ENCODE measurements at regions not wholly inside any gene's neighbourhood (a gene's known extent, or its start where the extent isn't known, plus 50 kb on each side); places are given as distances from the start of the nearest gene placed in this dataset.

- H3K27ac Mint-ChIP-seq = no peak overlapping the region
- H3K4me1 Mint-ChIP-seq (ENCODE audit: low read depth) = no peaks in the 10 kb centered on the region
- no peaks in the 10 kb centered on the region for H3K36me3 Mint-ChIP-seq (ENCODE audit: low read depth)
- no peaks in the 10 kb centered on the region for H3K9me3 Mint-ChIP-seq
- intact Hi-C loops (cut with micrococcal nuclease) = no loop called here
- no peak for DNase-seq
- no peak overlapping the region for H3K4me3 Mint-ChIP-seq
- H3K27me3 Mint-ChIP-seq (ENCODE audit: low read depth) = peaks cover 11% of the 10 kb centered on the region
- CTCF ChIA-PET = no interaction called here
Measured at GRCh38 chr12:72082986-72083820, 144.6 kb downstream of the TPH2 start.

- CTCF ChIA-PET = no interaction called here
- Mint-ChIP-seq H3K9me3 (no peaks in the 10 kb centered on the region), H3K4me1 (ENCODE audit: low read depth) (no peaks in the 10 kb centered on the region)
Measured at GRCh38 chr12:72084061-72084460, 145.4 kb downstream of the TPH2 start.

DNA sequence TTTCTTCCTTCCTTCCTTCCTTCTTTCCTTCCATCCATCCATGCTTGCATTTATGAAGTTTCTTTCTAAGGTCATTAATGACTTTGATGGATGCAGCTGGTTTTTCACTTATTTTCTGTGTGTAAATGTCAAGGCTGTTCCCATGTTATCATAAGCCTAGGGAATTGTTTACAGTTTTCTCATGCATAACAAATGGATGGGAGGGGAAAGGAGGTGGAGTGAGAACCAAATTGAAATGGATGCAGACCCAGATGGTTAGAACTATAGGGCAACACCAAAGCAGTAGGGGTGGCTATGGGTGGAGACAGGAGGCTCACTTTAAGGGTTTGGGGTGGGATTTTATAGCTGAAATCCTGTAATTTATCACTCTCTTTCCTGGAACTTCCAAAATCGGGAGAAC, 146.2 kb downstream of the TPH2 start:
- Mint-ChIP-seq H3K9me3 (no peaks in the 10 kb centered on the region), H3K4me3 (no peak overlapping the region), H3K27ac (no peak overlapping the region), H3K27me3 (ENCODE audit: low read depth) (peaks cover 11% of the 10 kb centered on the region), H3K4me1 (ENCODE audit: low read depth) (no peaks in the 10 kb centered on the region), H3K36me3 (ENCODE audit: low read depth) (no peaks in the 10 kb centered on the region)
- intact Hi-C loops (cut with micrococcal nuclease) = no loop called here
- CTCF ChIA-PET = no interaction called here
- DNase-seq = no peak

More at GRCh38 chr12:72084061-72084460, 145.4 kb downstream of the TPH2 start:
- H3K4me3 Mint-ChIP-seq = no peak overlapping the region
- no peaks in the 10 kb centered on the region for H3K36me3 Mint-ChIP-seq (ENCODE audit: low read depth)
- intact Hi-C loops (cut with micrococcal nuclease) = no loop called here
- no peak for DNase-seq
- no peak overlapping the region for H3K27ac Mint-ChIP-seq
- peaks cover 11% of the 10 kb centered on the region for H3K27me3 Mint-ChIP-seq (ENCODE audit: low read depth)

GRCh38 chr12:72089678-72090077, 151.0 kb downstream of the TPH2 start:
- Mint-ChIP-seq H3K4me3 (no peak overlapping the region), H3K27me3 (ENCODE audit: low read depth) (peaks cover 3% of the 10 kb centered on the region), H3K4me1 (ENCODE audit: low read depth) (no peaks in the 10 kb centered on the region)

DNA sequence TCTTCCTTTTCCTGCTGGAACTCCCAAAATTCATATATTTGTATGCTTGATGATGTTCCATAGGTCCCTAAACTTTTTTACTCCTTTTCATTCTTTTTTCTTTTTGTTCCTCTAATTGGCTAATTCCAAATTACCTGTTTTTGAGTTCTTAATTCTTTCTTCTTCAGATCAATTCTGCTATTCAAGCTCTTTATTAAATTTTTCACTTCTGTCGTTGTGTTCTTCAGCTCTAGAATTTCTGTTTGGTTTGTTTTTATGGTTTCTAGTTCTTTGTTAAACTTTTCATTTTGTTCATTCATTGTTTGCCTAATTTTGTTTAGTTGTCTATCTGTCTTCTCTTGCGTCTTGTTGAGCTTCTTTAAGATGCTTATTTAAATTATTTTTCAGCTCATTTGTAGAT, 154.8 kb downstream of the TPH2 start:
- no peak overlapping the region for H3K27ac Mint-ChIP-seq
- intact Hi-C loops (cut with micrococcal nuclease) = no loop called here

More at GRCh38 chr12:72089678-72090077, 151.0 kb downstream of the TPH2 start:
- Mint-ChIP-seq H3K9me3 (peaks cover 13% of the 10 kb centered on the region), H3K27ac (no peak overlapping the region), H3K36me3 (ENCODE audit: low read depth) (no peaks in the 10 kb centered on the region)
- DNase-seq = no peak
- intact Hi-C loops (cut with micrococcal nuclease) = no loop called here
- CTCF ChIA-PET = no interaction called here

DNA sequence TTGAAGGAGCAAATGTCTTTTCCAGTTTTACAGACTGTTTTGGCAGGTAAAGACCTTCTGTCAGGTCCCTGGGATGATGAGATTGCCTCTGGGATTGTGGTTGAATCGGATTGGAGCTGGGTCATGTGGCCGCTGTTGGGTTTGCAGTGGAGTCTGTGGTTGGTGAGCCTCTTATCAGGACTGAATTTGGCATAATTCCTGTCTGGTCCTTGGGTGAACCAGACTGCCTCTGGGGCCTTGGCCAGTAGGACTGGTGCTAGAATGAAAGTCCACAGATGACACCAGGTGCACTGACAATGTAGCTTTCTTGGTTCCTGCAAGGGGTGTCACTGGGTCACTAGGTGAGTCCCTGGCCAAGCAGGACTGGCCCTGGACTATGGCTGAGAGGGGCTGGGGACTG, 155.3 kb downstream of the TPH2 start:
- DNase-seq = no peak
- Mint-ChIP-seq H3K27ac (no peak overlapping the region), H3K4me1 (ENCODE audit: low read depth) (no peaks in the 10 kb centered on the region), H3K36me3 (ENCODE audit: low read depth) (no peaks in the 10 kb centered on the region), H3K27me3 (ENCODE audit: low read depth) (no peaks in the 10 kb centered on the region), H3K4me3 (no peak overlapping the region), H3K9me3 (peaks cover 13% of the 10 kb centered on the region)
- CTCF ChIA-PET = interaction anchor here (1.2 kb wide), 1 partner anchor 66 kb away, joined by 3 read pairs; no protein-coding TSS in a partner anchor
- intact Hi-C loops (cut with micrococcal nuclease) = no loop called here

More for the DNA sequence above, 154.8 kb downstream of the TPH2 start:
- H3K9me3 Mint-ChIP-seq = peaks cover 13% of the 10 kb centered on the region
- H3K27me3 Mint-ChIP-seq (ENCODE audit: low read depth) = no peaks in the 10 kb centered on the region
- no peak overlapping the region for H3K4me3 Mint-ChIP-seq
- H3K36me3 Mint-ChIP-seq (ENCODE audit: low read depth) = no peaks in the 10 kb centered on the region
- DNase-seq = no peak
- CTCF ChIA-PET = interaction anchor here (1.2 kb wide), 1 partner anchor 65 kb away, joined by 3 read pairs; no protein-coding TSS in a partner anchor
- H3K4me1 Mint-ChIP-seq (ENCODE audit: low read depth) = no peaks in the 10 kb centered on the region

DNA sequence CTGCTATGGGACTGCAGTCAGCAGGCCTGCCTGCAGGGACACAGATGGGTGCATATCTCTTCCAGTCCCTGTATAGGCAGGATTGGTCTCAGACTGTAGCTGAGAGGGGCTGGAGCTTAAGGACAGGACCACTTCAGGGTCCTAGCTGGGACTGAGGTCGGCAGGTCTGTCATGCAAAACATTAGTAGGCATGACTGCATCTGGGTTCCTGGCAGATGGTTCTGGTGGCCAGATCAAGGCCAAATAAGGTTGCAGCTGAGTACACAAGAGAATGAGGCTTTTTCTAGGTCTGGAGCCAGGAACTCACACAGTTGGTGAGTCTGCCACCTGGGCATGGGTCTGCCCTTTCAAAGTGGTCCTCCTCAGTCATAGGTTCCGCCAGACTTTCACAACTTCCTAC, 155.8 kb downstream of the TPH2 start:
- Mint-ChIP-seq H3K27ac (no peak overlapping the region), H3K36me3 (ENCODE audit: low read depth) (no peaks in the 10 kb centered on the region), H3K4me3 (no peak overlapping the region), H3K9me3 (peaks cover 13% of the 10 kb centered on the region), H3K27me3 (ENCODE audit: low read depth) (no peaks in the 10 kb centered on the region), H3K4me1 (ENCODE audit: low read depth) (no peaks in the 10 kb centered on the region)
- CTCF ChIA-PET = interaction anchor here (1.2 kb wide), 1 partner anchor 66 kb away, joined by 3 read pairs; no protein-coding TSS in a partner anchor
- no peak for DNase-seq
- intact Hi-C loops (cut with micrococcal nuclease) = no loop called here

DNA sequence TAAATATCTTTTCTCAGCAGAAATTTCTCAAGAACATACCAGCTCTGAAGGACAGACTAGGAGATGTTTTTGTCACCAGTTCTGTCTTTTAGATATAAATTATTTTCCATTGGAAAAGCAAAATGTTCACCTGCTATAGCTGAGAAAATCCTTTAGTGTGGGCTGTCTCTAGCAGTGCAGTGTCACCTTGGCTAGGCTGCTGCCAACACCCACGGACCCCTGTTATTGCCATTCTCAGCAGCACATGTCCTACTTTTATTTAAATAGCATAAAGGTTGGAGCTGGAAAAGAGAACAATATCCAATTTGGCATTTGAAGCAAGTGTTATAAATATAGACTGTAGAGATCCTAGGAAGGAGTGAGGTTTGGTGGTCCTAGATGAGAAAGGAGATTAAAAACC, 156.4 kb downstream of the TPH2 start:
- no peaks in the 10 kb centered on the region for H3K36me3 Mint-ChIP-seq (ENCODE audit: low read depth)
- CTCF ChIA-PET = no interaction called here
- DNase-seq = no peak
- H3K27me3 Mint-ChIP-seq (ENCODE audit: low read depth) = no peaks in the 10 kb centered on the region
- no peak overlapping the region for H3K27ac Mint-ChIP-seq
- intact Hi-C loops (cut with micrococcal nuclease) = no loop called here
- no peaks in the 10 kb centered on the region for H3K4me1 Mint-ChIP-seq (ENCODE audit: low read depth)
- peaks cover 13% of the 10 kb centered on the region for H3K9me3 Mint-ChIP-seq
- H3K4me3 Mint-ChIP-seq = no peak overlapping the region

DNA sequence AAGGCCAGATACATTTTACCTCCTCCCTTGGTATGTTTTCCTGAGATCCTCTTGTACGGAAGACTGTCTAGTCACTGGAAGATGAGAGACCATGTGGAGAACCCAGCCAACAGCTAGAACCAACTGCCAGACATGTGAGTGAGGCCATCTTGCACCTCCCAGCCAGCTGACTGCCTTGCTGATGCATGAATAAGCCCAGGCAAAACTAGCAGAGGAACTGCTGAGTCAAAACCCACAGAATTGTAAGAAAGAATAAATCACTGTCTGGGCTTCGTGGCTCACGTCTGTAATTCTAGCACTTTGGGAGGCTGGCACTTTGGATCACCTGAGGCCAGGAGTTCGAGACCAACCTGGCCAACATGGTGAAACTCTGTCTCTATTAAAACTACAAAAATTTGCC, 160.0 kb downstream of the TPH2 start:
- Mint-ChIP-seq H3K9me3 (peaks cover 7% of the 10 kb centered on the region), H3K27me3 (ENCODE audit: low read depth) (no peaks in the 10 kb centered on the region), H3K36me3 (ENCODE audit: low read depth) (no peaks in the 10 kb centered on the region), H3K4me1 (ENCODE audit: low read depth) (no peaks in the 10 kb centered on the region), H3K4me3 (no peak overlapping the region), H3K27ac (no peak overlapping the region)
- intact Hi-C loops (cut with micrococcal nuclease) = no loop called here
- CTCF ChIA-PET = no interaction called here
- no peak for DNase-seq

- H3K27ac Mint-ChIP-seq = no peak overlapping the region
- no peaks in the 10 kb centered on the region for H3K36me3 Mint-ChIP-seq (ENCODE audit: low read depth)
- H3K4me1 Mint-ChIP-seq (ENCODE audit: low read depth) = no peaks in the 10 kb centered on the region
- H3K9me3 Mint-ChIP-seq = no peaks in the 10 kb centered on the region
- H3K27me3 Mint-ChIP-seq (ENCODE audit: low read depth) = no peaks in the 10 kb centered on the region
- H3K4me3 Mint-ChIP-seq = no peak overlapping the region
- CTCF ChIA-PET = interaction anchor here (0.6 to 1.6 kb wide), 2 partner anchors 84 to 284 kb away, joined by 3 read pairs; no protein-coding TSS in a partner anchor
- no peak for DNase-seq
- intact Hi-C loops (cut with micrococcal nuclease) = no loop called here
Measured at GRCh38 chr12:72100854-72101253, 162.2 kb downstream of the TPH2 start.

- no peak overlapping the region for H3K4me3 Mint-ChIP-seq
- intact Hi-C loops (cut with micrococcal nuclease) = no loop called here
Measured at GRCh38 chr12:72102150-72102549, 163.5 kb downstream of the TPH2 start.

DNA sequence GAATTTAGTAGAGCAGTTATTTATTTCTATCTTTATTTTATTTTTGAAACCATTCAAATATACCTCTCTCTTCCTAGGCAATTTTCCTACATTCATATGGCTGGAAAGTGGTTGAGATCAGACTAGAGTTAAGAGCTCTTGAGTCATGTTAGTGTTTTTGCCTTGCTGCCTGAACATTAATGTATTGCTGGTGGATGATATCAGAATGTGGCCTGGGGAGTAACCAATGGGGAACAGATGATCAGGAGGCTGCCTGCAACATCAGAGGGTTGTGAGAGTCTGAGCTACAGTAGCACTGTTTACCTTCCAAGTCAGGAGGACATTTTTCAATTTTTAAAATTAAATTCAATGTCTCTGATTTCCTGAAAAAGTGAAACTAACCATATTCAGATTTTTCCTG, 166.3 kb upstream of the TRHDE start:
- no peak for DNase-seq
- H3K27me3 Mint-ChIP-seq (ENCODE audit: low read depth) = no peaks in the 10 kb centered on the region
- no peaks in the 10 kb centered on the region for H3K36me3 Mint-ChIP-seq (ENCODE audit: low read depth)
- no peaks in the 10 kb centered on the region for H3K4me1 Mint-ChIP-seq (ENCODE audit: low read depth)
- no peaks in the 10 kb centered on the region for H3K9me3 Mint-ChIP-seq
- CTCF ChIA-PET = no interaction called here
- H3K4me3 Mint-ChIP-seq = no peak overlapping the region
- H3K27ac Mint-ChIP-seq = no peak overlapping the region
- intact Hi-C loops (cut with micrococcal nuclease) = no loop called here

More at GRCh38 chr12:72102150-72102549, 163.5 kb downstream of the TPH2 start:
- CTCF ChIA-PET = no interaction called here
- Mint-ChIP-seq H3K4me1 (ENCODE audit: low read depth) (no peaks in the 10 kb centered on the region), H3K36me3 (ENCODE audit: low read depth) (no peaks in the 10 kb centered on the region), H3K27ac (no peak overlapping the region), H3K9me3 (no peaks in the 10 kb centered on the region), H3K27me3 (ENCODE audit: low read depth) (no peaks in the 10 kb centered on the region)
- DNase-seq = no peak

- CTCF ChIA-PET = no interaction called here
- no peaks in the 10 kb centered on the region for H3K4me1 Mint-ChIP-seq (ENCODE audit: low read depth)
- intact Hi-C loops (cut with micrococcal nuclease) = no loop called here
- no peak overlapping the region for H3K4me3 Mint-ChIP-seq
- DNase-seq = no peak
- no peaks in the 10 kb centered on the region for H3K9me3 Mint-ChIP-seq
- no peaks in the 10 kb centered on the region for H3K36me3 Mint-ChIP-seq (ENCODE audit: low read depth)
- no peaks in the 10 kb centered on the region for H3K27me3 Mint-ChIP-seq (ENCODE audit: low read depth)
- no peak overlapping the region for H3K27ac Mint-ChIP-seq
Measured at GRCh38 chr12:72110937-72111650, 161.1 kb upstream of the TRHDE start.

Measured in activated naive CD4-positive, alpha-beta T cell treated with anti-CD3 and anti-CD28 coated beads for 36 hours (primary cell).